Ovary (tissue), 7 donors: ENCODE measurements at regions not wholly inside any gene's neighbourhood (a gene's known extent, or its start where the extent isn't known, plus 50 kb on each side); places are given as distances from the start of the nearest gene placed in this dataset.
A peak's percentile ranks its signal among the peaks of the same experiment; 100 is the strongest.

Experiments
- DNase-seq, 5 donors: peaks; one replicate each; pipeline ENCODE4 v3.0.0-alpha.2; 2019 to 2020
- H3K27ac ChIP-seq, 2 donors: fragments of 200-600 bp; one replicate each; pipeline versions ENCODE4 v1.5.1 to v1.8.0; 2019 to 2022
- H3K27me3 ChIP-seq: fragments of 200-600 bp; one replicate; pipeline ENCODE4 v1.8.0; 2022
- H3K36me3 ChIP-seq: fragments of 200-600 bp; sonication (generic); one replicate; pipeline ENCODE4 v1.5.1; 2019
- H3K4me1 ChIP-seq: one replicate; pipeline ENCODE4 v1.8.1; 2013; ENCODE audit warnings: mild to moderate bottlenecking, moderate library complexity; ENCODE audit not compliant: insufficient read depth
- H3K4me3 ChIP-seq: fragments of 200-600 bp; sonication (generic); one replicate; pipeline ENCODE4 v1.5.1; 2017
- H3K9me3 ChIP-seq, 2 donors: fragments of 200-600 bp in 1 of 2; sonication (generic) in 1 of 2; one replicate each; pipeline versions ENCODE4 v1.5.1 to v1.8.1; 2013 to 2019; ENCODE audit warnings: mild to moderate bottlenecking in 1 of 2, moderate library complexity in 1 of 2
- CTCF ChIP-seq, 3 donors: fragments of 450-650 bp in 2 of 3; fragments of 200-600 bp in 1 of 3; IDR thresholded peaks; one replicate each; pipeline versions ENCODE4 v1.5.1 to v1.8.0; 2016 to 2022; ENCODE audit warnings: antibody characterized with exemption in 3 of 3, mild to moderate bottlenecking in 1 of 3
- EP300 ChIP-seq: sonication (generic); formaldehyde crosslinking; IDR thresholded peaks from one replicate; pipeline ENCODE4 v1.6.1; 2017; ENCODE audit warnings: antibody characterized with exemption
- POLR2A ChIP-seq: fragments of 450-650 bp; IDR thresholded peaks from one replicate; pipeline ENCODE4 v1.6.1; 2017; ENCODE audit warnings: antibody characterized with exemption, mild to moderate bottlenecking, moderate library complexity
- WGBS, 3 donors: extraction: QIAGEN DNeasy Blood & Tissue Kit in 1 of 3; methylation state at CpG; one replicate each; pipeline versions ENCODE4 v1.1.5 to v1.1.7; 2013 to 2017; 5-methylcytosine and 5-hydroxymethylcytosine counted together
- intact Hi-C, 4 donors: fragments of 100-400 bp; cut with DNase I; formaldehyde crosslinking; loops; one replicate each; pipeline versions ENCODE4 v1.11.0 to v1.15.1; 2022 to 2023
- donor health status: DM: no; HTN: no; CAD: no; lungs with moderate emphysema.
- donor health status: DM: no; HTN: no; CAD: no.
- donor health status: Bipolar disorder and iron deficiency.
- donor health status: DM: no; HTN: no; CAD: no.
- donor health status: DM: yes; HTN: yes; CAD: no.

- Histone ChIP-seq H3K27ac (no peak overlapping the region), H3K4me3 (no peak overlapping the region), H3K9me3 (no peaks in the 10 kb centered on the region), H3K4me1 (peaks cover 5% of the 10 kb centered on the region), H3K27me3 (no peaks in the 10 kb centered on the region), H3K36me3 (no peaks in the 10 kb centered on the region)
- intact Hi-C loops, result loop anchor here in 1 of 4 donors (5.0 kb wide), 1 partner anchor 159 kb away; no protein-coding TSS in a partner anchor
- TF ChIP-seq CTCF (IDR thresholded peaks at IDR 0.05) (no peak), POLR2A (no peak), EP300 (no peak)
- WGBS, 3 donors, result 81 to 83% (median 82%) methylated on average over 5 of the region's 5 CpGs
- no peak for DNase-seq
Measured at GRCh38 chr12:116433249-116433648, 125.9 kb upstream of the MAP1LC3B2 start.

GRCh38 chr12:116434155-116435011, 124.8 kb upstream of the MAP1LC3B2 start:
- Histone ChIP-seq H3K4me1 (peaks cover 5% of the 10 kb centered on the region), H3K9me3 (no peaks in the 10 kb centered on the region), H3K27me3 (no peaks in the 10 kb centered on the region), H3K4me3 (peak overlapping the region; percentile 28), H3K36me3 (no peaks in the 10 kb centered on the region), H3K27ac (peak overlapping the region; percentile 18 to 44)
- intact Hi-C loops, result loop anchor here in 1 of 4 donors (5.0 kb wide), 1 partner anchor 158 kb away; no protein-coding TSS in a partner anchor
- DNase-seq, result peak; percentile 80 to 91 (median 84)
- TF ChIP-seq CTCF (IDR thresholded peaks at IDR 0.05) (no peak), EP300 (peak; percentile 64), POLR2A (no peak)
- 4 to 10% (median 6%) methylated on average over 17 of the region's 17 CpGs for WGBS, 3 donors

- no peak overlapping the region for H3K4me3 ChIP-seq
- TF ChIP-seq POLR2A (no peak), EP300 (no peak), CTCF (IDR thresholded peaks at IDR 0.05) (no peak)
- H3K4me1 ChIP-seq, result peaks cover 5% of the 10 kb centered on the region
- H3K36me3 ChIP-seq, result no peaks in the 10 kb centered on the region
- H3K27ac ChIP-seq, result no peak overlapping the region
- no peaks in the 10 kb centered on the region for H3K9me3 ChIP-seq
- 92 to 95% (median 95%) methylated on average over 3 of the region's 3 CpGs for WGBS, 3 donors
- no peaks in the 10 kb centered on the region for H3K27me3 ChIP-seq
- intact Hi-C loops, result no loop called here
- DNase-seq, result no peak
Measured at GRCh38 chr12:116435984-116436383, 123.2 kb upstream of the MAP1LC3B2 start.

- H3K4me1 ChIP-seq, result peaks cover 5% of the 10 kb centered on the region
- no peak overlapping the region for H3K27ac ChIP-seq
- H3K36me3 ChIP-seq, result no peaks in the 10 kb centered on the region
- 70 to 78% (median 73%) methylated on average over 14 of the region's 14 CpGs for WGBS, 3 donors
- DNase-seq, result no peak
- intact Hi-C loops, result no loop called here
- H3K4me3 ChIP-seq, result no peak overlapping the region
- no peak for TF ChIP-seq EP300
- no peak for TF ChIP-seq POLR2A
- TF ChIP-seq CTCF (IDR thresholded peaks at IDR 0.05), result no peak
- no peaks in the 10 kb centered on the region for H3K9me3 ChIP-seq
- H3K27me3 ChIP-seq, result no peaks in the 10 kb centered on the region
Measured at GRCh38 chr12:116436561-116437249, 122.5 kb upstream of the MAP1LC3B2 start.
